ENCODE measurements at regions not wholly inside any gene's neighbourhood (a gene's known extent, or its start where the extent isn't known, plus 50 kb on each side); places are given as distances from the start of the nearest gene placed in this dataset.

DNA sequence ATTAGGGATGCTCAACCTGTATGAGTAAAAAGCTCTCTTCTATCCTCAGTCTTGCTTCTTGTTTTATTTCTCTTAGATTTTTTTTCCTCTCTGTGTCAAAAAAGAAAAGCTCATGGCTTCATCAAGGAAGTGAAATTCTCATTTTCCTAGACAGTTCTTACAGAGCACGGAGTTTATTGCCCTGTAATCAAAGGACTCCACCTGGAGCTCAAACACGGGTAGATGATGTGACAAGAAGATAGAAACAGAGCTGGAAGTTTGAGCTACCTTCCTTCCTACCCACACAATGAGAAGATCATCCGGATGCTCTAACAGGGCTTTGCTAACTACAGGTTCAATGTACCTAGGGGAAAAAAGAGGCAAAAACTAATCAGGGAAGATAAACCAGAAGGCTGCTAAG, 564.8 kb downstream of the MED13L start:
- Histone ChIP-seq H3K23me2 (ENCODE audit: low read depth, low read length) (peaks cover 4% of the 10 kb centered on the region; the same call in 1 of the 2 replicates), H3K36me3 (ENCODE audit: control insufficient read depth in 2 of 4, insufficient read depth in 4 of 4, low read length in 3 of 4) (no peaks in the 10 kb centered on the region), H3K79me1 (ENCODE audit: low read depth, low read length) (no peaks in the 10 kb centered on the region), H2BK20ac (ENCODE audit: low read length) (no peak overlapping the region), H4K20me1 (replicated peaks in 1 of 2; ENCODE audit: control insufficient read depth in 1 of 2, insufficient read depth in 2 of 2, low read length in 2 of 2) (no peaks in the 10 kb centered on the region), H3K18ac (ENCODE audit: extremely low read depth, low read length) (no peak overlapping the region), H4K91ac (replicated peaks; ENCODE audit: insufficient read length, low read length) (no peak overlapping the region), H2BK12ac (ENCODE audit: low read depth, low read length) (no peak overlapping the region), H3K23ac (ENCODE audit: insufficient read length) (no peak overlapping the region), H3K4ac (replicated peaks; ENCODE audit: insufficient read length, low read depth, low read length) (no peak overlapping the region), H3K56ac (replicated peaks; ENCODE audit: insufficient read length, low read depth, low read length) (no peak overlapping the region), H2AFZ (ENCODE audit: low read length) (no peak overlapping the region), H3K14ac (ENCODE audit: insufficient read length) (no peak overlapping the region), H2BK5ac (ENCODE audit: low read depth, low read length) (no peak overlapping the region), H3K27ac (ENCODE audit: low read depth, low read length) (no peak overlapping the region), H4K5ac (ENCODE audit: insufficient read length, low read depth, low read length) (no peak overlapping the region), H3K4me2 (ENCODE audit: insufficient read depth in 1 of 2, low read depth in 2 of 2, low read length in 2 of 2) (no peak overlapping the region), H3K4me1 (replicated peaks in 1 of 4; ENCODE audit: control insufficient read depth in 3 of 4, insufficient read depth in 4 of 4, low read length in 3 of 4) (no peaks in the 10 kb centered on the region), H3K79me2 (ENCODE audit: control insufficient read depth in 1 of 2, insufficient read depth in 2 of 2, low read length in 2 of 2) (no peaks in the 10 kb centered on the region), H2AK5ac (ENCODE audit: low read depth, low read length) (no peak overlapping the region), H4K8ac (ENCODE audit: extremely low read depth, insufficient read depth, low read length) (no peak overlapping the region), H3K9me3 (ENCODE audit: insufficient read depth in 2 of 2, low read depth in 1 of 2, low read length in 1 of 2) (no peaks in the 10 kb centered on the region), H2BK120ac (replicated peaks; ENCODE audit: low read depth, low read length) (no peak overlapping the region), H3K27me3 (replicated peaks in 1 of 4; ENCODE audit: control insufficient read depth in 3 of 4, extremely low read depth in 1 of 4, insufficient read depth in 3 of 4, low read length in 3 of 4) (no peaks in the 10 kb centered on the region), H3K4me3 (ENCODE audit: extremely low read depth in 1 of 4, insufficient read depth in 2 of 4, low read depth in 3 of 4, low read length in 4 of 4) (no peak overlapping the region), H2BK15ac (ENCODE audit: low read length) (no peak overlapping the region), H3K9ac (replicated peaks in 1 of 4; ENCODE audit: extremely low read depth in 1 of 4, low read depth in 3 of 4, low read length in 3 of 4) (no peak overlapping the region)
- POLR2A ChIA-PET (ENCODE audit: partially characterized antibody): no interaction called here
- DNase-seq (ENCODE audit: low read depth in 1 of 2, low spot score in 2 of 2) (no peak), FAIRE-seq (no peak)
- 52% methylated on average over 3 of the region's 3 CpGs; no CpG with 5 or more reads in 1 of the 2 experiments for WGBS, 2 experiments (ENCODE audit: extremely low coverage in 1 of 2, insufficient coverage in 1 of 2, insufficient read length in 1 of 2, insufficient replicate concordance in 2 of 2, low coverage in 1 of 2, low lambda C conversion rate in 2 of 2, missing lambda C conversion rate in 1 of 2)
- CTCF ChIA-PET (ENCODE audit: partially characterized antibody): interaction anchor here (1.2 kb wide), 1 partner anchor 68 kb away, joined by 3 read pairs; no protein-coding TSS in a partner anchor
- TF ChIP-seq PHF8 (conservative IDR thresholded peaks at IDR 0.05; ENCODE audit: low read depth, low read length) (no peak), JUN (IDR thresholded peaks at IDR 0.05; ENCODE audit: low read depth, low read length) (no peak), SP4 (IDR thresholded peaks at IDR 0.05; ENCODE audit: low read length) (no peak), TEAD4 (IDR thresholded peaks at IDR 0.05; ENCODE audit: low read depth, low read length) (no peak), EP300 (IDR thresholded peaks at IDR 0.05; ENCODE audit: borderline replicate concordance in 1 of 2, low read depth in 2 of 2, low read length in 2 of 2) (no peak), SAP30 (IDR thresholded peaks at IDR 0.05; ENCODE audit: insufficient read depth, insufficient replicate concordance, low read length) (no peak), JUND (IDR thresholded peaks at IDR 0.05; ENCODE audit: low read length) (no peak), SRF (IDR thresholded peaks at IDR 0.05; ENCODE audit: low read depth, low read length) (no peak), TAF7 (optimal IDR thresholded peaks at IDR 0.05; ENCODE audit: borderline replicate concordance, low read depth, low read length) (no peak), CREB1 (IDR thresholded peaks at IDR 0.05) (no peak), RAD21 (IDR thresholded peaks at IDR 0.05 in 1 of 2, conservative IDR thresholded peaks at IDR 0.05 in 1 of 2; ENCODE audit: low read depth in 2 of 2, low read length in 2 of 2) (no peak)
- TF ChIP-seq, protein P1, sequence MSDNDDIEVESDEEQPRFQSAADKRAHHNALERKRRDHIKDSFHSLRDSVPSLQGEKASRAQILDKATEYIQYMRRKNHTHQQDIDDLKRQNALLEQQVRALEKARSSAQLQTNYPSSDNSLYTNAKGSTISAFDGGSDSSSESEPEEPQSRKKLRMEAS (IDR thresholded peaks at IDR 0.05): no peak
- TF ChIP-seq, protein P2, sequence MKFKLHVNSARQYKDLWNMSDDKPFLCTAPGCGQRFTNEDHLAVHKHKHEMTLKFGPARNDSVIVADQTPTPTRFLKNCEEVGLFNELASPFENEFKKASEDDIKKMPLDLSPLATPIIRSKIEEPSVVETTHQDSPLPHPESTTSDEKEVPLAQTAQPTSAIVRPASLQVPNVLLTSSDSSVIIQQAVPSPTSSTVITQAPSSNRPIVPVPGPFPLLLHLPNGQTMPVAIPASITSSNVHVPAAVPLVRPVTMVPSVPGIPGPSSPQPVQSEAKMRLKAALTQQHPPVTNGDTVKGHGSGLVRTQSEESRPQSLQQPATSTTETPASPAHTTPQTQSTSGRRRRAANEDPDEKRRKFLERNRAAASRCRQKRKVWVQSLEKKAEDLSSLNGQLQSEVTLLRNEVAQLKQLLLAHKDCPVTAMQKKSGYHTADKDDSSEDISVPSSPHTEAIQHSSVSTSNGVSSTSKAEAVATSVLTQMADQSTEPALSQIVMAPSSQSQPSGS (IDR thresholded peaks at IDR 0.05; ENCODE audit: low read length): no peak

Data from H1 (cell line).